Activated CD4-positive, alpha-beta T cell treated with anti-CD3 and anti-CD28 coated beads, Interleukin-2, amount 50 U/mL, for 16 hours (primary cell): ENCODE measurements at regions not wholly inside any gene's neighbourhood (a gene's known extent, or its start where the extent isn't known, plus 50 kb on each side); places are given as distances from the start of the nearest gene placed in this dataset.
"Not testable (repeated sequence)": the region's sequence is repeated elsewhere in the genome, so short reads cannot be mapped to it uniquely, and the experiment has no call there.

Experiments used
- DNase-seq: peaks from one replicate; pipeline ENCODE4 v3.0.0-alpha.2; 2020

DNA sequence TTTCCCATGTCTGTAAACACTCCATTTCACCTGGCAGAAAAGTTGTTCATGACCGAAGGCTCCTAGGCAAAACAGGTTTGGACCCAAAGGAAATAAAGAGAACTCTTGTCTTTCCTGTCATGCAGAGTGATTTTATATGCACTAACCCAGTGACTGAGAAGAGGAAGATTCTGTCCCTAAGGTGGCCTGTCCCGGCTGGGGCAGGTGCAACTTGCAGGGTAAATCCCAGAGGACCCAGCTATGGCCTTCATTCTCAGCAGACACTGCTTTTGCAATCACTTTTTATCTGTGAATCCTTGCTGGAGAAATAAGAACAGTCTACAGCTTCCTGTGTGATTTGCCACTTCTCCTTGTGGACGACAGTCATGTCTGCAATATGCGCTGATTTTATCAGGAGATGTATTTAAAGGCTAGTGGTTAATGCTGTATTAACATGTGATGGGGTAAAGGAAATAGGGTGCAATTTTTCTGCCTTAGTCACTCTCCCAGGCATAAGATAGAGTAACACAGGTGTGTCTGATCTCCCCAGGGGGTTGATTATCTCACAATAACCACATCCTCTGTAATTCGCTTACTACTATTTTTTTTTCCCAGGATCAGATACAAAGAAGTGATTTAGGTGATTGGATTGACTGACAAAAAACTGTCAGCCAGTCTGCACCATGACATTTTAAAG lies 696.8 kb upstream of the SOX9 start:
- no peak for DNase-seq

- DNase-seq = no peak
Observed at GRCh38 chr17:71427801-71428200, 693.0 kb upstream of the SOX9 start.

DNA sequence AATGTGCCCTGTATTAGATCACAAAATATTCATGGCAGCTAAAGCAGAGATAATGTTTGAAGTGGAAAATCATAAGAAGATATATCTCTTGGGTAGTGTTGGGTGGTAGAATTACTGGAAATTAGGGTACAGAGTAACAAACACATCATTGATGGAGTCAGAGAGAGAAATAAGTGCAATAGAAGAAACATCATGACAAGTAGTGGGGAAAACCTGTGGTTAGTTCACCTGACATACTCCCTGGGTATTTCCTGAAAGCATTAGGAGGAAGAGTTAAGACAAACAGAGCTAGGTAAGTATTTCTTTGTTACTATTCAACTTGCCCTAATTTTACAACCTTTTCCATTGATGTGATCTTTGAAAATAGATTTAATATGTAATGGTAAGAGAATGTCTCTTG lies 691.9 kb upstream of the SOX9 start:
- DNase-seq = no peak

- no peak for DNase-seq
Observed at GRCh38 chr17:71430281-71430680, 690.5 kb upstream of the SOX9 start.

DNA sequence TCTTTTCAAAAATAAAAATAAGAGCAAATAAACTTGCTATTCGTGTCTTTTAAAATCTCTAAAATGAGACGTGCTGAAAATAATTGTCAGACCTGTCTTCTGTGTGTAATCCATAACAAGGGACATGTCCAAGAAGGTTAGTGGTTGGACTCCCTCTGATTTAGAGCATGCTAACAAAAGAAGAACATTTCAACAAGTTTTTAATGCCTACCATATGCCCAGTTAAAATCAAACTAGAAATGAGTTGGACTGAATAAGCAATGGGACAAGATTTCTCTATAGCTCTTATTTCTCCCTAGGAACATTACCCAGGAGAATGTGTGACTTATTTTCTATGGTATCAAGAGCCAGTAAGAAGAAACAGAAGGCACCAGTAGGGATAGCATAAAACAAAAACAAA lies 689.7 kb upstream of the SOX9 start:
- DNase-seq = no peak

DNA sequence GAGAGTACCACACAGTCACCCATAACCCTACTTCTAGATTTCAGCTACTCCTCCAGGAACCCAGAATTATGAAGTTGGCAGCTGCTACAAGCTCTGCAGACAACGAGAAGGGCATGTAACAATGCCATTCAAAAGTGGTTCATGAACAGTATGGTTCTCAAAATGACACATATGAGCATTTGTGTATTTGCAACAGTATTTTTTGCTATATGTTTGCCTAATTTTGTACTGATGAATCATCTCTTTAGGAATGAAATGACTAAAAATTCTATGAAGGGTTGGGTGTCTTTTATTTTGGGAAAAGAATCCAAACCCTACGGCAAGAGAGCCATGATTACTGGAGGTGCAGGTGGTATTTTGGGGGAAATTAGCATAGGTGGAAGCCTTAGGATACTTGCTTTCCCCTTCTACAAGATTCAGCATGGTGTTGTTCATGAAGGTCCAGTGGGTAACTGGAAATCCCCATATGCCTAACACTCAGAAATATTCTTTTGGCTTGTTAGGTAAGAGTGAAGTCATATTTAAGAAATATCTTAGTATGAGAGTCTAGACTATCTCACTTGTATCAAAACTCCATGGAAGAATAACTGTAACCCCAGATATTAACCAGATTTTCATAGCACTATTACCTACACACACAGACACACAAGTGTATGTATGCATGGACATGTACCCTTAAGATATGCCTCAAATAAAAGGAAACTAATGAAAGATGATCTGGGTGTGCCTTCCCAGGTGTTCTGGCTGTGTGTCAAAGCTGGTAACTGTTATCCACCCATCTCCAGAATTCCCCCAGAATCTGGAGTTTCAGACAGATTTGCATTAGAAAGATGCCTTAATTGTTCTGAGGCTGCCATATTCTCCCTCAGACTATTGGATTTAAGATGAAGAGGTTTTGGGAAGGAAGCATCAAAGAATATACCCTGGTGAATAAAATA lies 688.2 kb upstream of the SOX9 start:
- DNase-seq = no peak

GRCh38 chr17:71434716-71435115 lies 686.1 kb upstream of the SOX9 start:
- no peak for DNase-seq

DNA sequence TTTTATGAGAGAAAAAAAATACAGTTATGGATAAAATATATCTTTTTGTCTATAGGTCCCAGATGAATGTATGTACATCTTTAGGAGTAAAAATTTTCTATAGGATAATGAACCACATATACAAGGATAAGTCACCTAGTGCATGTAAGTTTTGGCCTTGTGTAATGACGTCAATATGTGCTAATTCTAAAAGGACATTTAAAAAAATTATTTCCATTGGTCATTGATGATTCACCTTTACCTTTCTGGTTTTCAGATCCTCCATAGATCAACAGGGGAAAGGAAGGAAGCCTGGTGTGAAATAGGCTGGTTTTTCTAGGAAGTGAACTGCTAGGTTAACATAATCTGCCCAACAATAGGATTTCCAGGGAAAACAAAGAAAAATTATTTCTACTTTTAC lies 684.3 kb upstream of the SOX9 start:
- DNase-seq = no peak

- no peak for DNase-seq
Observed at GRCh38 chr17:71437166-71437565, 683.7 kb upstream of the SOX9 start.

DNA sequence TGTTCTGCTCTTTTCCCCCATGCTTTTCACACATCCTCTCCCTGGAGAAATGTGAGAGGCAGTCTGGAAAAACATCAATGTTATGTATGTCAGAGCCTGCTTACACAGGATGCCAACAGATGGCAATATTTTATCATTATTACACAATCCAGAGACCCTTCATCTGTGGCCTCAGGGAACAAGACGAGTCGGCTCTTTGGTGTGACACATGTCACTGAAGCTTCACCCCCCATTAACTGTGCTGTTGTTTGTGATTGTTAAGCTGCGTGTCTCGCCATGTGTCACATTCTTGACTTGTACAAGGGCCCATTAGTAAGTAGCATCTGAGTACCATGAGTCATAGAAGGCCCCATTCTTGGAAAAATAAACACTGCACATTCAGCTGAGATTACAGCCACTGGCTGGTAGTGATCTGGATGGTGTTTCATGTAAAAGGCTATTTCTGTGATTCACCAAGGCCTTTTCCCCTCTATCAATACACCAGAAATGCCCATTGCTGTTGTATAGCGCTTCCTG lies 682.1 kb upstream of the SOX9 start:
- no peak for DNase-seq

- no peak for DNase-seq
Observed at GRCh38 chr17:71440513-71440912, 680.3 kb upstream of the SOX9 start.

GRCh38 chr17:71441098-71441497 lies 679.7 kb upstream of the SOX9 start:
- DNase-seq = no peak

GRCh38 chr17:71444078-71444477 lies 676.7 kb upstream of the SOX9 start:
- DNase-seq = no peak

DNA sequence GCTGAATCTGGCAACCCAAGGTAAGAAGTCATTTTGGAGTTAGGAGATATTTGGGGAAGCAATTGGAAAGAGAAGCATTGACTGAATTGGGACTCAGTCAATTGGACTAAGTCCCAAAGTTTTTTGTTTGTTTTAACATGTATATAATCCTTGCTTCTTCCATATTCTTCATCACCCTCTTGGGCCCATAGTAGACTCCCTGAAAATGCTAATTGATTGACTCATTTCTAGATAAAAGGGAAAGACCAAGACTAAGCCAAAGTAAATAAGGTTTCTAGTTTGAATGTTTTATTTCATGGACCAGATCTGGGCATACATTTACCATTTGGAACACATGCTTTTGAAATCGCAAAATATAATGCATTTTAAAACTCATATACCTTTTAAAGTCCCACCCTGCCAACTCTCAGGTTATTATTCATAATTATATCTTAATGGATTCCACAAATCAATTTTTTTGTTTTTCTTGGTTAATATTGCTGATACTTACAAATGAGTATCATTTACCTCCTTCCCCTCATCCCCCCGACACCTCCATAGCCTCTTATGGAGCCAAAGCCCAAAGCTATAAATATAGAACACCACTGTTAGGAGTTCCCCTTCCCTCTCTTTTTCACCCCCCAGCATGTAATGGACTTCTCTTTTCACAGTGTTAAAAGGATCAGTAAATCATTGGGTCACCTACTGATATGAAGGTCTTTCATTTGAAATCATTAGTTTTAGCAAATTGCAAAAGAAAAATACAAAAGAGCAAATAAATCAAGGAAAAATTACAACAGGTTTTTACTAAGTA lies 674.0 kb upstream of the SOX9 start:
- DNase-seq = no peak

GRCh38 chr17:71447644-71448043 lies 673.2 kb upstream of the SOX9 start:
- DNase-seq = no peak

DNA sequence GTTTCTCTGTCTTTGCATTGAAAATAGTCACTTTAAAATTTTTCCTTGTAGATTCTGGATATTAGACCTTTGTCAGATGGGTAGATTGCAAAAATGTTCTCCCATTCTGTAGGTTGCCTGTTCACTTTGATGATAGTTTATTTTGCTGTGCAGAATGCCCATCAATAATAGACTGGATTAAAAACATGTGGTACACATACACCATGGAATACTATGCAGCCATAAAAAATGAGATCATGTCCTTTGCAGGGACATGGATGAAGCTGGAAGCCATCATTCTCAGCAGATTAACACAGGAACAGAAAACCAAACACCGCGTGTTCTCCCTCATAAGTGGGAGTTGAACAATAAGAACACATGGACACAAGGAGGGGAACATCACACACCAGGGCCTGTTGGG lies 670.2 kb upstream of the SOX9 start:
- not testable (repeated sequence) for DNase-seq

GRCh38 chr17:71453876-71454422 lies 666.9 kb upstream of the SOX9 start:
- DNase-seq = no peak

DNA sequence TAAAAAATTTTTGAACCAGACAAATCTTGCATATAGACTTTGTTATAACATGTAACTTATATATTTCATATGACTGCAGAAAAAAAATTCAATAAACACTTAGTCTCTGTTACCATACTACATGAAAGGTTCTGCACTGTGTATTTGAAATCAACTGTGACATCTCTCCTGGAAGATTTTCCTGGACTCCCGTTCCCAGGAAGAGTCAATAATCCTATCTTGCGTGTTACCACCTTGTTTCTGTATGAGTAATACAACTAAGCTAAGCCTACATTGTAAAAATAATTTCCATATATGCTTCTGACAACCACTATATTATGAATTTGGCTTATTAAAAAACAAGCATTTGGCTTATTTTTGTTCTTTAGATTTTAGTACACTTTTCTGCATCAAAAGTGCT lies 665.6 kb upstream of the SOX9 start:
- DNase-seq = no peak

GRCh38 chr17:71458322-71458721 lies 662.5 kb upstream of the SOX9 start:
- DNase-seq = no peak

GRCh38 chr17:71460943-71461342 lies 659.9 kb upstream of the SOX9 start:
- DNase-seq = no peak

DNA sequence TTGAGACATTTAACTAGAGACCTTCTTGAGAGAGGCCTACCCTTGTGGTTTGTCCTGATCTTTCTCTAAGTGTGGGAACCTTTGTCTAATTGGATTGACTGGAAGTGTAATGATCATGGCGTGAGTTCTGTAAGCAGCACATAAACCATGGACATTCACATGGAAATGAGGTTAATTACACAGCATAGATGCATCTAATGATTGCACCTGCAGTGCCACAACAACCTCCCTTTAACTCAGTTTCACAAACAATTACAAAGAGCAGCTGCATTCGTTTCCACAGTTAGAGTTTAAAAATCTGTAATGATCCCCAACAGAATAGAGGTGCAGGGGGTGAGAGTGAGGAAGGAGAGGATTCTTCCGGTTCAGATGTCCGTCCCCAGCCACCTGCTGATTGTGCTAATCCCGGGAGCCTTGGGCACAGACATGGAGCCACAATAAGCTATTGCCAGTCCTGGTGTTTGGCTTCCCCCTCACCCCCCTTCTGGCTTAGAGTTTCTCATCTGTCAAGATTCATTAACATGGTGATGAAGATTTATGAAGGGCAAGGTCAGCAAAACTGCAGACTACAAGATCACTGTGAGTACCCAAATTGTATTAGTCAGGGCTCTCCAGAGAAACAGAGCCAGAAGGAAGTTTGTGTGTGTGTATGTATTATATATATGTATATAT lies 659.2 kb upstream of the SOX9 start:
- DNase-seq = no peak

- DNase-seq = no peak
Observed at GRCh38 chr17:71464241-71464640, 656.6 kb upstream of the SOX9 start.
